Natural killer cell treated with Interleukin-12 subunit alpha and Interleukin-12 subunit beta and Interleukin-15 and Interleukin-18, amount 100 ng/mL, for 72 hours (primary cell): ENCODE measurements at regions not wholly inside any gene's neighbourhood (a gene's known extent, or its start where the extent isn't known, plus 50 kb on each side); places are given as distances from the start of the nearest gene placed in this dataset.

Source experiments
- ATAC-seq, 2 donors: fragments of 150-1000 bp; cut with Tn5 transposase in 1 of 2; sonication (Bioruptor Pico), chemical (Tn5 transposase) in 1 of 2; 2 replicates each; pipeline ENCODE4 v1.10.0; 2021
- DNase-seq: peaks from one replicate; pipeline ENCODE4 v3.0.0; 2022; ENCODE audit warnings: low spot score
- H3K27ac Mint-ChIP-seq, 2 donors: 1 replicate in 1 of 2; 2 replicates in 1 of 2; pipeline ENCODE4 v1.8.0; 2022; ENCODE audit warnings: mixed read lengths in 2 of 2, mild to moderate bottlenecking in 1 of 2, moderate library complexity in 1 of 2
- H3K27me3 Mint-ChIP-seq, 2 donors: 1 replicate in 1 of 2; 2 replicates in 1 of 2; pipeline ENCODE4 v1.8.0; 2022; ENCODE audit warnings: mixed read lengths in 2 of 2
- H3K36me3 Mint-ChIP-seq: one replicate; pipeline ENCODE4 v1.8.0; 2022; ENCODE audit warnings: mixed read lengths
- H3K4me1 Mint-ChIP-seq, 2 donors: 1 replicate in 1 of 2; 2 replicates in 1 of 2; pipeline ENCODE4 v1.8.0; 2022; ENCODE audit warnings: low read depth in 2 of 2, mixed read lengths in 2 of 2, mild to moderate bottlenecking in 1 of 2
- H3K4me3 Mint-ChIP-seq: one replicate; pipeline ENCODE4 v1.8.0; 2022; ENCODE audit warnings: mixed read lengths
- H3K9me3 Mint-ChIP-seq: 2 replicates; pipeline ENCODE4 v1.8.0; 2022; ENCODE audit warnings: mixed read lengths

DNA sequence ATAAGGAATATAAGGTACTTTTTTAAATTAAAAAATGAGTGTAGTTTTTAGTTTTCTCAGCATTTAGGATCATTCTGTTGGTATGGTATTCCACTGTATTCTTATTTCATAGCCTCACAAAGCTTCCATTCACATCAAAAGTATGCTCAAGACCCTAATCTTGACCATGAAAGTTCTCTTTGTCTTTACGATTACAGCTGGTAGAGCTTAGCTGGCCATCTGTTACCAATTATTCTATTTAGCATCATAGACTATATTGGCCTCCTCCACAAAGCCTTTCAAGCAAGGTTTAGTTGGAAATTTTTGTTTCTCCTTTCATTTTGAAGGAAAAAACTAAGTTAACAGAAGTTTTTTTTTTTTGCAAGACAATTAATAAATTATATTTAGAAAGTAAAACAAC, 245.1 kb downstream of the KCTD12 start:
- peaks cover 3 to 8% of the 10 kb centered on the region in 2 donors for H3K27me3 Mint-ChIP-seq
- H3K36me3 Mint-ChIP-seq = no peaks in the 10 kb centered on the region
- no peak for DNase-seq
- ATAC-seq = no peak
- H3K9me3 Mint-ChIP-seq = no peaks in the 10 kb centered on the region
- H3K4me1 Mint-ChIP-seq = no peaks in the 10 kb centered on the region
- H3K4me3 Mint-ChIP-seq = no peak overlapping the region
- no peak overlapping the region for H3K27ac Mint-ChIP-seq

DNA sequence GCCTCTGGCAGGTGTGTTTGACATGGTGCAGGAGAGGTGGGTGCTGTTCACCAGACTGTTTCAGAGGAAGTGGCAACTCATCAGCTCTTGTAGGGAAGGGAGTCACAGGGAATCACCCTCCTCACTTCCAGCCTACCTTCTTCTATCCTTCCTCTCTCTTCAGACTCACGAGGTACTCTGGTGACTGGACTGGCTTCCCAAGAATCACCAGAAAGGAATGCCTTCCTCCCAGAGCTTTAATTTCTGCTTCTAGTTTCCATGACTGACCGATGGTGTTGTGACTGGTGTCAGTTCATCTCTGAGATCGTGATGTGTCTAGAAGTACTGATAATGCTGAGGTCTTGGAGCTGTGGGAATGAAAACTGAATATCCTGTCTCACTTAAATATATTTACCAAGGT, 247.3 kb downstream of the KCTD12 start:
- Mint-ChIP-seq H3K36me3 (no peaks in the 10 kb centered on the region), H3K27ac (no peak overlapping the region), H3K4me1 (no peaks in the 10 kb centered on the region), H3K9me3 (no peaks in the 10 kb centered on the region), H3K27me3 (peaks cover 3 to 8% of the 10 kb centered on the region in 2 donors), H3K4me3 (no peak overlapping the region)
- no peak for DNase-seq
- no peak for ATAC-seq

DNA sequence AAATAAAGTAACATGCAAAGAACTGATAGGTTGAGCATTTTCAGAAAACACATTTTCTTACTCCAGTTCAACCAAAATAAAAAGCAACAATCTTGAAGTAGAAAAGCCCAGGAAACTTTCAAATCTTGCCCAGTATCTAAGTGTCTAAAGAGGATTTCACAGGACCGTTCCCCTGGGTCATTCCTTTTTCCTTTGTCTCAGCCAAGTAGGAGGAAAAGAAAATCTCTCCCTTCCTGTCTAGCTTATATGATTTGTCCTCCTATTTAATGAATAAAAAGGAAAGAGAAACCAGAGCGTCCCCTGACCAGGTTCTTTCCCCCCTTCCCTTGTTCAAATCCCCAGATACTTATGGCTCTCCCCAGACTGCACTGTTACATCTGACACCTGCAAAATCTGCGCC, 248.0 kb downstream of the KCTD12 start:
- no peak overlapping the region for H3K27ac Mint-ChIP-seq
- ATAC-seq (no peak), DNase-seq (no peak)
- no peak overlapping the region for H3K4me3 Mint-ChIP-seq
- no peaks in the 10 kb centered on the region for H3K4me1 Mint-ChIP-seq
- H3K36me3 Mint-ChIP-seq = no peaks in the 10 kb centered on the region
- no peaks in the 10 kb centered on the region for H3K9me3 Mint-ChIP-seq
- H3K27me3 Mint-ChIP-seq = peaks cover 3 to 8% of the 10 kb centered on the region in 2 donors

DNA sequence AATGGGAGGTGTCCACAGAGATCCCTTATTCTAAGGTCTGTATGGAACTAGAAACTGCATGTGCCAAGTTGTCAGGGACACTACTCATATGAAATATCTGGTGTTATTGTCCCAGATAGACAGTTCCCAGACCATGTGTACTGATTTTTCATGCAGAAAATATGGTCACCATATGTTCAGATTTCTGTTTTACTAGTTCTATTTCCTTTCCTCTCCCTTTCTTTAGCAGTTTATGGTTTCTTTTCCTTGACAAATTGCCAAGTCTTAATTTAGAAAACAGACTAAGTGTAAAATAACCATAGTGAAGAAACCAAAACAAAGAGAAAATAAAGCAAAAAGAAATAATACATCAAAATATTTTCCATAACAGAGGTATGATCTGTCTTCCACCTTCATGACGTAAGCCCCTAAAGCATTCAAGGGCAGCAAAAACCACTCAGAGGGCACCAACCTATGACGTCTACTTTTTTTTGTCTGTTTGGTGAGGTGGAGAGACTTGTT, 248.5 kb downstream of the KCTD12 start:
- Mint-ChIP-seq H3K36me3 (no peaks in the 10 kb centered on the region), H3K27me3 (peaks cover 3 to 8% of the 10 kb centered on the region in 2 donors), H3K4me1 (no peaks in the 10 kb centered on the region), H3K9me3 (no peaks in the 10 kb centered on the region), H3K27ac (no peak overlapping the region), H3K4me3 (no peak overlapping the region)
- DNase-seq = no peak
- no peak for ATAC-seq

DNA sequence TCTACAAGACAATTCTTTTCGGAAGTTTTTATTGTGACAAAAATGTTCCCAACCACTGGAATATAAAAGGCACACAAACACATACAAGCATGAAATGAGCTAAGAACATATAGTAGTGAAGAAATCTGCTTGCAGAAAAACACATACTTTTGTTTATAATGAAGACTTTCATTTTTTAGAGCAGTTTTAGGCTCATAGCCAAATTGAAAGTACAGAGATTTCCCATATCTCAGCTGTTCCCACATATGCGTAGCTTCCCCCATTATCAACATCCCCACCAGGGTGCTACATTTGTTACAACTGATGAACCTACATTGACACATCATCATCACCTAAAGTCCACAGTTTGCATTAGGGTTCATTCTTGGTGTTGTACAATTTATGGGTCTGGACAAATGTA, 249.4 kb downstream of the KCTD12 start:
- H3K9me3 Mint-ChIP-seq = no peaks in the 10 kb centered on the region
- no peak overlapping the region for H3K27ac Mint-ChIP-seq
- no peaks in the 10 kb centered on the region for H3K36me3 Mint-ChIP-seq
- peaks cover 6 to 8% of the 10 kb centered on the region in 2 donors for H3K27me3 Mint-ChIP-seq
- DNase-seq (no peak), ATAC-seq (no peak)
- H3K4me3 Mint-ChIP-seq = no peak overlapping the region
- no peaks in the 10 kb centered on the region for H3K4me1 Mint-ChIP-seq

DNA sequence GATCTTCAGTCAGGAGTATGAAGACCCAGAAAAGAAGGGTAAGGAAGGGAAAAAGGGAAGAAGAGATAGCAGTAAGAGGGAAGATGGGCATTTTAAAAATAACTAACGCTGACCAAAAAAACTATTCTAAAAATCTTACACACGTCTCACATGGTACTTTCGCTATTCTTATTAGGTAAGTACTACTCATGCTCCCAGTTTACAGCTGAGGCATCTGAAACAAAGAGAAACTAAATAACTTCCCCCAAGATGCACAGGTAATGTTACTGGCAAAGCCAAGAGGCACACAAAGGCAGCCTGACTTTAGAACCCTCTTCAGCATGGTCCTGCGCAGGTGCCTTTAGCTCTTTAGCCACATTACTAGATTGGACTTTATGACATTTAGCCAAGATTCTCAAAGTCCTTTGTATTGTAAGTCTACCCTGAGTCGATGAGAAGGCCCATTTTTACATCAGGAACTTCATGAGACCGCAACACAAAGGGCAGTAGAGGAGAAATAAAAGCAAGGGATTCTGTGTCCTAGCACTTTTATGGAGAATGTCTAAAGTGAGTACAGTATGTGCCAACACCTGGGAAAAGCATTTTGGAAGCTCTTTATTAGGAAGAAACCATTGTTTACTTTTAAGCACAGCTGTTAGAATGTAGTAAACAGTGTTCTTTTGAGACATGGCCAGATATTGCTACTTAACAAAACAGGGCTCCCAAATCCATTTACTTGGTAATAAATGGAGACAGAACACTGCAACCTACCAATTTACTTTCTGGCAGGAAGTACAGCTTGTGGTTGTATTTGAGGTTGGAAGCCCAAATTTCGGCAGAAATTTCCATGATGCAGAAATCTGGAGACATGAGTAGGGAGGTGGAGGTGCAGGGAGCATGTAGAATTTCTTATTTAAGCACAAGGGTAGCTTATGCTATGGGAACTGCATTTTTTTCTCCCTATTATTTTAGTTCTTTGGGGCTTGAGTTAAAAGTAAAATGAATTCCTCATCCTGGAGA, 250.7 kb downstream of the KCTD12 start:
- ATAC-seq (no peak), DNase-seq (no peak)
- Mint-ChIP-seq H3K27ac (no peak overlapping the region), H3K9me3 (no peaks in the 10 kb centered on the region), H3K4me1 (no peaks in the 10 kb centered on the region), H3K36me3 (no peaks in the 10 kb centered on the region), H3K27me3 (peaks cover 7 to 8% of the 10 kb centered on the region in 2 donors), H3K4me3 (no peak overlapping the region)

DNA sequence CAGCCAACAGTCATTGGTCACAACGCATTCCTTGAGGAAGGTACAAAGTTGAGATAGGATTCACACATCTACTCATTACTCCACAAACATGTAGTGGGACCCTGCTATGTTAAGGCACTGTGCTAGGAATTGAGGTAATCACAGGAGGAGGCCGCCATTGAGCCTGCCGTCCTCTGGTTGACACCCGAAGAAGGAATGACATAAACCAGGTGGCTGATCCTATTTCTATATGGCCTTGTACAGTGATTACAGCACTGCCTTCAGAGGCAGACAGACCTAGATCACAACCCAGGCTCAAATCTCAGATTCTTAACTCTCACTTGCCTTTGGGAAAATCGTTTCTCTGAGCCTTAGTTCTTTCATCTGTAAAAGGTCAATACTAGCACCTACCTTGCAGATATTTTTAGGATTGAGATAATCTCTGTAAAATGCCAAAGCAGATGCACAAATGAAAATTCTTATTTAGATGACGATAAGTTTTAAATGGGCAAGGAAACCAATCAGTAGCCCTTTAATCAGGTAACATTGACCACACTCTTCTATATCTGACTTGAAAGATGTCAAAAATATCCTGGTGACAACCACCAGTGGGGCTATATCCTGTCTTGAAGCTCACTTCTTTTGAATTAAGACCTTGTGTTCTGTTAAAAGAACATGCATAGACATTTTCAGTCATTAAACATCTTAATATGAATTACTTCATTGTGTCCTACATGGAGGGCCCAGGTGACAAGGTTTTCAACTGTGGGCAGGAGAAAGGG, 251.6 kb downstream of the KCTD12 start:
- H3K4me3 Mint-ChIP-seq = no peak overlapping the region

DNA sequence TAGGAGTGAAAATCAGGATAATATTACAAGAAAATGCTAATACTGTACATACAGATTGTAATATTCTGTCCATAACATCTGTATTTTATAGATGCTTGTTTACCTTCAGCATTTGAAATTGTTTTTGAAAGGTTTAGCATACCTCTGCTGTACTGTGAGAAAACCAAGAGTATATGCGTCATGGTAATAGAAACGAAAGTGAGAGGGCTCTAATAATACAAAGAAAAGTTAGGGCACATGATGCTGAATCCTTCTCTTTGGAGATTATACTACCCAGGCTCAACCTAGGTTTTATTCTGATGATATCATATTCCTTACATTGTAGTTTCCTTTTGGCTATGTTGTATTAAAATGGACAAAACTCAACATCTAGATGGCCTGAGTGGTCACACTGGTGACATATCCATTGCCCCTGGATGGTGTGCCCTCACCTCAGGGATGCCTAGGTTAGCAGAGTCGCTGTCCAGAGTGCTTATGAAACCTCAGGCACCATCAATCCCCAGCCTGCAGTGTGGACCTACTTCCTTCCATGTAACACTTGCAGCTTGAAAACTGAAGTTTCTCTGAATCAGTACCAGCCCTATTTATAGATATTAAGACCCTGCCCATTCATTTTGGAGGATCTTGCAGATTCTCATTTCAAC, 253.7 kb downstream of the KCTD12 start:
- Mint-ChIP-seq H3K4me1 (no peaks in the 10 kb centered on the region), H3K4me3 (no peak overlapping the region), H3K27ac (no peak overlapping the region), H3K9me3 (peaks cover 4% of the 10 kb centered on the region), H3K36me3 (peaks cover 6% of the 10 kb centered on the region), H3K27me3 (peaks cover 0 to 5% of the 10 kb centered on the region in 2 donors)
- no peak for DNase-seq
- no peak for ATAC-seq

More for the DNA sequence above, 251.6 kb downstream of the KCTD12 start:
- Mint-ChIP-seq H3K27me3 (peaks cover 6 to 7% of the 10 kb centered on the region in 2 donors), H3K9me3 (no peaks in the 10 kb centered on the region), H3K27ac (no peak overlapping the region), H3K36me3 (no peaks in the 10 kb centered on the region), H3K4me1 (no peaks in the 10 kb centered on the region)
- ATAC-seq (no peak), DNase-seq (no peak)

DNA sequence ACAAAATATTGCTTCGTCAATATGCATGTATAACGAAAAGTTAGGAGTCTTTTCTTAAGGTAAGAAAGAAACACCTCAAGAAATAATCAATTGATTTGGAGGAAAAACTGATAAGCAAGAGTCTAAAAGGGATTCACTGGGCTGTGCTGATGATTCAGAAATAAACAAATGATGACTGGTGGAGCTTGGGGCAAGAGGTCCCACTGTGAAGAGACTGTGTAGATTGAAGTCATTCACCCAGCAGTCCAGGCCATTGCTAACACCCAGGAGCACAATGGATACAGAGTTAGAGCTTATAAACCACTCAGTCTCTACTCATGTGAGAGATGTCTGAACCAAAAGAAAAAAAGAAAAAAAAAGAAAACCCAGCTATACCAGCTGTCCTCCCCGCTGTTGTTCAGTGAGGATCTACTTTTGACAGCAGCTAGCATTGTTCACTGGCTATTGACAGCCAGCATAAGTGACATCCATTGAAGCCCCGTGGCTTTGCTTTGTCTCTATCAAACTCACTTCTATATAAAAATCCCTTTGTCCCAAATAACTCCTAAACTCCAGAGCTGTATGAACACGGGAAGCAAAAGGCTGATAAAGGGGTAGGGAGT, 255.5 kb downstream of the KCTD12 start:
- ATAC-seq = no peak
- Mint-ChIP-seq H3K9me3 (peaks cover 4% of the 10 kb centered on the region), H3K27me3 (peaks cover 7 to 12% of the 10 kb centered on the region in 2 donors), H3K36me3 (peaks cover 6% of the 10 kb centered on the region), H3K4me1 (no peaks in the 10 kb centered on the region), H3K27ac (no peak overlapping the region), H3K4me3 (no peak overlapping the region)
- no peak for DNase-seq

DNA sequence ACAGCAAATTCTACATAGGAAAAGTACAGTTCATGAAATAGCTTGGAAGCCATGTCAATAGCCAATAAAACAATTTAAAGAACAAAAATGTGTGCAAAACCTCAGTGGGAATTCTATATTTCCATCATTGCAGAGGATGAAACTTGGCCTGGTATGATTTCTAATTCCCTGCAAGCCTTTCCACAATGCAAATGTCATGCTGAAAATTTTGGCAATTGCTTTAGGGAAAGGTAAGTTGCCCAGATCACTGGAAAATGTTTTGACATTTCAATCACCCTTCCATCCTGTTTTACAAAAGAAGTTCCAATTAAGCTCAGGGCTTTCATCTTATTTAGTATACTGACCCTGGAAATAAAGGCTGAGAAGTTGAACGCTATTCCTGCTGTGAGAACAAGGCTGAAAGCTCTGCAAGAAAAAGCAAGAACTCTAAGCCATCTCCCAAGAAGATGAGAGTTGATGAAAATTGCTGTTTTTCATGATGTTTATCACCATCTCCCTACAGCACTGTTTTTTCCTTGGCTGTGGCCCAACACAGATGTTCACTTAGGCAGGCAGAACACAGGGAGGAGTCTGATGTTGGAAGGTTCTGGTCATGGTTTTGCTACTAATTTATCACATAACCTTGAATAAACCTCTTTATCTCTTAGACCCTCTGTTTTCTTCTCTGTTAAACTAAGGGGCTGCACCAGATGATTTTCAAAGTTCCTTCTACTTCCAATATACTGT, 263.7 kb downstream of the KCTD12 start:
- ATAC-seq = no peak
- no peak for DNase-seq
- Mint-ChIP-seq H3K27me3 (peaks cover 3 to 16% of the 10 kb centered on the region in 2 donors), H3K27ac (no peak overlapping the region), H3K4me3 (no peak overlapping the region), H3K36me3 (no peaks in the 10 kb centered on the region), H3K4me1 (no peaks in the 10 kb centered on the region), H3K9me3 (peaks cover 3% of the 10 kb centered on the region)

DNA sequence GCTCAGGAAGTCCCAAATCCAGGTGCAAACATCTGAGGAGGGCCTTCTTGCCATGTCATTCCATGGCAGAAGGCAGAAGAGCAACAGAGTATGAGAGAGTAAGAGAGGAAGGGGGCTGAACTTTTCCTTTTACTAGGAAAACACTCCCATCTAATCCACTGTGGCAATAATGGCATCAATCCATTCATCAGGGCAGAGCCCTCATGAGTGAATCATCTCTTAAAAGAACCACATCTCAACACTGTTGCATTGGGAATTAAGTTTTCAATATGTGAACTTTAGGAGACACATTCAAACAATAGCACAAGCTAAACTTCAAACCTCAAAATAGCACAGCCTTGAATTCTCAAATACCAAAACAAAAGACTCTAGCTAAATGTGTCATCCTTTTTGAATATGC, 264.5 kb downstream of the KCTD12 start:
- no peak overlapping the region for H3K27ac Mint-ChIP-seq
- ATAC-seq (no peak), DNase-seq (no peak)
- no peaks in the 10 kb centered on the region for H3K4me1 Mint-ChIP-seq
- H3K27me3 Mint-ChIP-seq = peaks cover 3 to 14% of the 10 kb centered on the region in 2 donors
- peaks cover 3% of the 10 kb centered on the region for H3K9me3 Mint-ChIP-seq
- H3K36me3 Mint-ChIP-seq = no peaks in the 10 kb centered on the region
- no peak overlapping the region for H3K4me3 Mint-ChIP-seq

DNA sequence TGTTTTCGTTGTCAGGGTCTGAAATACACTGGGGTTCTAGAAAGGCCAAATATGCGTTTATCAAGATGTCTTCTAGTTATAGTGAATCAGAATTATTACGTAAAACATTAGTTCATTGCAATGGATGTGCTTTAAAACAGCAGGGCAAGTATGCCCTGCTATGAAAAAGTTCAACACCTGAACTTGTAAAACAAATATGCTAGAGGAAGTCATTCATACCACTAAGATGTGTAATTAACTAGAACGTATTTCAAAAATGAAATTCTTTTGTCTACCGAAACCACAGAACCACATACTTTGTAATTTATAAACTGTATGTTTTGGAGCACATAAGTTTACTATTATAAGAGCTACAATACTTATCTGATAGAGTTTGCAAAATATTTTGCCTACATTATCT, 266.2 kb downstream of the KCTD12 start:
- Mint-ChIP-seq H3K36me3 (no peaks in the 10 kb centered on the region), H3K27me3 (no peaks in the 10 kb centered on the region), H3K4me3 (no peak overlapping the region), H3K9me3 (peaks cover 3% of the 10 kb centered on the region), H3K27ac (no peak overlapping the region), H3K4me1 (no peaks in the 10 kb centered on the region)
- ATAC-seq (no peak), DNase-seq (no peak)

DNA sequence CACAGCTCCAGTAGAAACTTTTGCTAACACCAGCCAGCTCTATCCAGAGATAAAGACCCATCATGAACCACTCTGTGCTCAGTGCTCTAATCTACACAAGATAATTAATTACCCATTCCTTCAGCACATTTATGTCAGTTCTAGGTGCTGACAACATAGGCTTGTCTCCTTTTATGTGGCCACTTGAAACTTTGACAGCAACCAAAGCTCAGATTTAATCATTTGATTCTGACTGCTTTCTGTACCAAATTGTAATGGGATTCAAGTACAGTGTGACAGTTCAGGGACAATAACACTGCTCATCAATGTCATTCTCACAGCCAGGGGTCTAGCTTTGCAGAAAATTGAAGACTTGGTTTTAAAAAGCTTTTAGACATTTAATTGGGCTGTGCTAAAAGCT, 266.6 kb downstream of the KCTD12 start:
- Mint-ChIP-seq H3K4me3 (no peak overlapping the region), H3K4me1 (no peaks in the 10 kb centered on the region), H3K27me3 (no peaks in the 10 kb centered on the region), H3K27ac (no peak overlapping the region), H3K36me3 (no peaks in the 10 kb centered on the region), H3K9me3 (peaks cover 3% of the 10 kb centered on the region)
- DNase-seq (no peak), ATAC-seq (no peak)
